ENCODE measurements at regions not wholly inside any gene's neighbourhood (a gene's known extent, or its start where the extent isn't known, plus 50 kb on each side); places are given as distances from the start of the nearest gene placed in this dataset.
A peak's percentile ranks its signal among the peaks of the same experiment; 100 is the strongest.

DNA sequence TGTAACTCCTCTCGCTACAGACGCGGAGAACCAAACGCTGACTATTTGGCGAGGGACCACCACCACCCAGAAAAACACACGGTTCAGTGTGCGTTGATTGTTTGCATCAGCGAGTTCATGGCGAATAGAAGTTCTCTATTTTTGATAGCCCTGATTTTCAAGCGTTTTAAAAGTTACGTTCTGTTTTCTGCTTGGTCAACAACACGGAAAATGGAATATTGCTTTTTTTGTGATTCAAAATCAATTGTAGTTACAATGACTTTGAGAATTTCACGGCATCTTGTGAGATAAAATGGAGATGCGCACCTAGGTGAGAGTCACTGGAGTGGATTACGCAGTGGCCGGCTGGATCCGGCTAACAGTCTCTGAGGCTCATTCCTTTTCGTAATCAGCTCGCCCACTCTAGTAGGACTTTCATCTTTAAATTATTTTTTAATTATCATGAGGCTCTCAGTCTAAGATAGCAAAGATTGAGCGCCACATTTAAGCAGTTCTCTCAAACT lies 54.8 kb downstream of the CCDC54 start:
- no peak; the same call in 2 of the 3 replicates for TF ChIP-seq CTCF (conservative IDR thresholded peaks at IDR 0.05)
- Histone ChIP-seq H2AK5ac (ENCODE audit: insufficient read length, low read length) (no peak overlapping the region), H3K79me1 (ENCODE audit: insufficient read depth, low read depth, low read length, poor library complexity, severe bottlenecking) (no peaks in the 10 kb centered on the region), H3K23ac (ENCODE audit: insufficient read length, low read depth, low read length) (no peak overlapping the region), H2AFZ (ENCODE audit: low read length) (peak overlapping the region; percentile 87), H3K9ac (ENCODE audit: extremely low read depth, insufficient read length, low read length) (peak overlapping the region; percentile 98), H3K14ac (ENCODE audit: insufficient read depth, low read length) (peak overlapping the region; percentile 98), H4K20me1 (ENCODE audit: control insufficient read depth, insufficient read depth, insufficient read length) (no peaks in the 10 kb centered on the region), H3K56ac (ENCODE audit: insufficient read length, low read depth, low read length) (no peak overlapping the region), H4K8ac (replicated peaks; ENCODE audit: insufficient read length, low read depth, low read length) (peak overlapping the region; percentile 64), H2BK15ac (ENCODE audit: low read depth, low read length) (no peak overlapping the region; the same call in 1 of the 2 replicates), H3K4ac (ENCODE audit: low read depth, low read length) (no peak overlapping the region; the same call in 1 of the 2 replicates), H2BK12ac (ENCODE audit: insufficient read length, low read depth, low read length) (peak overlapping the region; percentile 74), H2BK120ac (ENCODE audit: low read depth, low read length, poor library complexity, severe bottlenecking) (peak overlapping the region; percentile 83), H4K91ac (ENCODE audit: insufficient read length, low read depth, low read length) (no peak overlapping the region), H3K79me2 (ENCODE audit: insufficient read depth, low read length) (no peaks in the 10 kb centered on the region), H3K4me1 (ENCODE audit: insufficient read depth, low read length) (no peaks in the 10 kb centered on the region), H3K9me3 (ENCODE audit: control insufficient read depth, low read depth, low read length) (no peaks in the 10 kb centered on the region), H3K4me2 (ENCODE audit: insufficient read depth, insufficient read length, low read length) (peak overlapping the region; percentile 98), H4K5ac (ENCODE audit: insufficient read length, low read depth, low read length) (peak overlapping the region; percentile 92), H2BK20ac (ENCODE audit: low read depth, low read length, poor library complexity, severe bottlenecking) (no peak overlapping the region), H2BK5ac (ENCODE audit: insufficient read length, low read length) (no peak overlapping the region), H3K27me3 (ENCODE audit: insufficient read depth, low read length) (peaks cover 8% of the 10 kb centered on the region; the same call in 1 of the 2 replicates), H3T11ph (ENCODE audit: low read length) (peak overlapping the region; percentile 67), H3K27ac (ENCODE audit: insufficient read length, low read depth, low read length) (peak overlapping the region; percentile 83), H3K18ac (ENCODE audit: insufficient read length, low read depth, low read length) (peak overlapping the region; percentile 98), H3K23me2 (ENCODE audit: insufficient read length, low read depth, low read length, poor library complexity, severe bottlenecking) (peaks cover 19% of the 10 kb centered on the region)
- H3K9me3 Mint-ChIP-seq: no peaks in the 10 kb centered on the region
- peak; percentile 25 for DNase-seq
- peaks cover 36% of the 10 kb centered on the region for H3K27me3 Mint-ChIP-seq (ENCODE audit: low read depth)
- WGBS (ENCODE audit: extremely low coverage, insufficient read length, low lambda C conversion rate): no CpG with 5 or more reads among the region's 20 CpGs
- H3K4me1 Mint-ChIP-seq: peaks cover 15 to 16% of the 10 kb centered on the region in 2 experiments
- H3K27ac Mint-ChIP-seq: peak overlapping the region; percentile 95 to 99 (median 97); a peak in 6 of 7 replicates
- peak overlapping the region; percentile 87 to 92 for H3K4me3 Mint-ChIP-seq
- H3K36me3 Mint-ChIP-seq (ENCODE audit: insufficient read depth in 1 of 3, low read depth in 3 of 3): no peaks in the 10 kb centered on the region
